Activated gamma-delta T cell treated with anti-CD3 and anti-CD28 coated beads, Interleukin-2, amount 50 U/mL, for 16 hours (primary cell): ENCODE measurements at regions not wholly inside any gene's neighbourhood (a gene's known extent, or its start where the extent isn't known, plus 50 kb on each side); places are given as distances from the start of the nearest gene placed in this dataset.
"Not testable (repeated sequence)": the region's sequence is repeated elsewhere in the genome, so short reads cannot be mapped to it uniquely, and the experiment has no call there.

ENCODE experiments used
- DNase-seq: peaks from one replicate; pipeline ENCODE4 v3.0.0-alpha.2; 2020; ENCODE audit warnings: low read depth

DNA sequence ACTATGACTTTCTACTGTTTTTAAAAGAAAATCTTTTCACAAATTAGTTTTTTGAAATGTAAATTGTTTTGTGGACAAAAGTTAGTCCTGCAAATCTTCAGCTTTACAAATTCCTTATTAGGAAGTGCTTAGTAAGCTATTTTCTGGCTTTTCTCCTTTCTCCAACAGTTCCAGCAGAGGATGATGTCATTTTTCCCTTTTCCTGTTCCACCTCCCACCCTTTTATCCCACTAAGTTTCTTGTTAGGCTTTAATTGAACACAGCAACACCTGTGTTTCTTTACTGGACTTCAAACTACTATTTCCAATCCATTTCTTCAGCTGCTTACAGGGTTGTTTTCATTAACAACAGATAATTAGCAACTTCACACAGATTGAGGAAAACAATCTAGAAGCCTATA is 389.2 kb downstream of the NDFIP2 start:
- no peak for DNase-seq

DNA sequence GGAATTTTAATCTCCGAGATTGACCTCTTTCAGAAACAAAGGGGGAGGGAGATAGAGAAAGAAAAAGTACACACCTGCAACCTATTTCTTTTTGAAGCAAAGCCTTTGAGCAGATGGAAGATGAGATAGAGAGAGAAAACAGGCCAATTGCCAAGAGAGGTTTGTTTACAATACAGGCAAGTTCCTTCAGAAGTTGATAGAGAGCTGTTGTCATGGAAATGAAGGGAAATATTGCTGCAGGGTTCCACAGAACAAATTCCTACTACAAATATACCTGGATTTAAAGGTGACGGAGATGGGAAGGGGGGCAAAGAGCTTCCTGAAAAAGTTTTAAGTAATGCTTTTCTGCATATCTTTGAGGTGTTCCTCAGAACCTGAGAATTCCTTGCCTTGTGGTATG is 388.4 kb downstream of the NDFIP2 start:
- no peak for DNase-seq

DNA sequence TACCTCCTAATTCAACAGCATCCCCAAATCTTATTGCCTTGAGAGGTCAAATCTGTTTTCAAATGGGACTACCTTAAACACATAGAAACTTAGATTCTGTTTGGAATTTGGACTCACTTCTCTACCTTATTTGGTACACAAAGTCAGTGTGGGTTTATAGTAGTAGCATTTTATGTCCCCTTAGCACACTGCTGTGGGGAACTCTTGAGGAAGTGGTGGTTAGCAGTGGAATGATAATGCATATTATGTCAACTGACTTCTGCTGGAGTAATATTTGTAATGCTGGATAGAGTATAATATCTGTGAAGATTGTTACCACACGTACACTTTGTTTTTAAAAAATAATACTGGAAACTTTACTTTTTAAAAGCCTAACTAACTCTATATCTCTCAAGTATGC is 386.3 kb downstream of the NDFIP2 start:
- DNase-seq: no peak

DNA sequence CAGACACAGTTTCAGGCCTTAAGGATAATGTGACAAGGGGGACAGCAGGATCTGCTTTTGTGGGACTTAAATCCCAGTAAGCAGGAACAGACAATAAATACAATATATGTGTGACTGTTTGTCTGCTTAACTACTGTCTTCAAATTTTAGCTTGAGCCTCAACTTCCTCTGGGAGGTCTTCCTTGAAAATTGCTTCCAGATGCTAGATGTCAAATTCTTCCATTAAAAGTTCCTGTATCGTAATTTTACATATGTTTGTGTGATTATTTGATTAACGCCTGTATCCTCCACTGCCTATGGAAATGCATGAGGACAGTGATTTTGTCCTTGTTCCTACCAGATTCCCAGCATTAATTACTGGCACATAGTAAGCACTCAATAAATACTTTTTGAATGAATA is 385.5 kb downstream of the NDFIP2 start:
- DNase-seq: no peak

DNA sequence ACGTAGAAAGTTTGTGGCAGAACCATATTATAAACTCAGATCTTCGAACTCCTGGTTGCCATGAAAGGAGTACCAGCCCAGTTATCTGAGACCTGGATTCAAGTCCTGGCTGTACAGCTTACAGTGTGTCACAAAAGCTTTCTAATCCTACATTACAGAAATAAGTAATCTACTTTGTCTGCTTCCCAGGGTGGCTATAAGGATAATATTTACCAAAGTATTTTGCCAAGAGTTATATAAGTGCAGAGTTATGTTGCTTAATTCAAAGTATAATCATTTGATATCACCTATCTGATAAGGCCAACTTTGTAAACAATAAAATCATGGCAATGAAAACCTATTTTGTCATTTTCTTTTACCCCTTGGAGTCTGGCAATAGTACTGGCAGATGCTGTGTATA is 381.6 kb downstream of the NDFIP2 start:
- DNase-seq: no peak

DNA sequence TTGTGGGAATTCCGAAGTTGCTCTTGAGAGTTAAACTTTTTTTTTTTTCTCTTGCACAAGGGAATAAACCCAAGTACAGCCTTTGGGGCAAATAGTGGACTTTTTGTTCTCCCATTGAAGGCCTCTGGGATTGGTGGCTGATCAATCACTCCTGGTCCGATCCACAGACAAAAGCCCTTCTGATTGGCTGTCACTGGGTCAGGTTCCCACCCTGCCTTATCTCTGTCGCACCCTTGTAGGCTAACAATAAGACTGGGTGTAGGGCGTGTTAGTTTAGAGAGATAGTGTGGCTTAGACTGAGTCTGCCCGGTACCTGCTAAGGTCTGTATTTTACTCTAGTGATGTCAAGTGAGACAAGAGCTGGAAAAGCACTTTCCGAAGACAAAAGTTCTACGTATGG is 380.8 kb downstream of the NDFIP2 start:
- no peak for DNase-seq

DNA sequence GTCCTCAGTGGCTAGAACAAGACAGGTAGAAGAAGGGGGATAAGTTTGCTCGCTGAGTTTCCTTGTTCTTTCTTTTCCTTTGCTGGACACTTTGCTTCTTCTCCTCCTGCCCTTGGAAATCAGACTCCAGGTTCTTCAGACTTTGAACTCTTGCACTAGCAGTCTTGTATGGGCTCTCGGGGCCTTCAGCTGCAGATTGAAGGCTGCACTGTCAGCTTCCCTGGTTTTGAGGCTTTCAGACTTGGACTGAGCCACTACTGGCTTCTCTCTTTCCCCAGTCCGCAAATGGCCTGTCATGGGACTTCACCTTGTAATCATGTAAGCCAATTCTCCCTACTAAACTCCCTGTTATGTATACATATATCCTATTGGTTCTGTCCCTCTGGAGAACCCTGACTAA is 379.8 kb downstream of the NDFIP2 start:
- DNase-seq: no peak

DNA sequence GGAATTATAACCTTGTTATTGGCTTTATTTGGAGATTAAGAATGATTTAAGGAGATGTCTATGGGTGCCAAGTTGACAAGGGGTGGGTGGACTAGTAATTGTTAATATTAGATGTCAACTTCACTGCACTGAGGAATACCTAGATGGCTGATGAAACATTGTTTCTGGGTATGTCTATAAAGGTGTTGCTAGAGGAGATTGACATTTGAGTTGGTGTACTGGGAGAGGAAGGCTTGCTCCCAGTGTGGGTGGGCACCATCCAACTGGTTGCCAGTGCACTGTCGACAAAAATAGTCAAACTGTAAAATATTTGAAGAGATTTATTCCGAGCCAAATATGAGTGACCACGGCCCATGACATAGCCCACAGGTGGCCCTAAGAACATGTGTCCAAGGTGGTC is 378.8 kb downstream of the NDFIP2 start:
- no peak for DNase-seq

DNA sequence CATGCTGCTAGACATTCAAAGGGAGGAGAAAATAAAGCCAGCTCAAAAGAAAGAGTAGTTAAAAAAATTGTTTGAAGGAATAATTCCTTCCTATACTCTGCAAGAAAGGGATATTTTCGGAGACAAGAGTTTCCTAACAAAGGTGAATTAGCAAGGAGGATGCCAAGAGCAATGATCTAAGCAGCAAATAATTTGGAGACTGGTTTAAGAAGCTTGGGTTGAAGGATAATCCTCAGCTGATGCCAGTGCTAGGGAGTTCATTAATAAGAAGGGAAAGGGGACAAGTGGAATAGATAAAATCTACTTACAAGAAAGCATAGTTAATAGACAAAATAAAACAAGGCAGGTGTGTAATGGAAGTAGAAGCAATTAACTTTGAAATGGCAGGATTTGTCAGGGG is 372.3 kb downstream of the NDFIP2 start:
- DNase-seq: no peak

DNA sequence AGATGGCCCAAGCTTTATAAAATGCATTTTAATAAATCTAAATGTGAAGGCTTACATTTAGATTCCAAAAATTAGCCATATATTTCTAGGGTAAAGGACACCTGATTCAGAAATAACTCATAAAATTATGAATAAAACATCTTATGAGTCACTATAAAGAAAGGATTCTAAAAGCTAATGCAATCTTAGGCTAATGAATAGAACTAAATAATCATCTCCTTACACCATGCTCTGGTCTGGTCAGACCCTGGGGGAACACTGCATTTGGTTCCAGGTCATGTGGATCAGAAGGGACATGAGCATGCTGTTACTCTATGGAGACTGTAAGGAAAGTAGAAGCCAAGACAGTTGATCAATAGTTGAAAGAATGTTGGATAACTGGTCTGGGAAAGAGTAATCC is 370.4 kb downstream of the NDFIP2 start:
- no peak for DNase-seq

DNA sequence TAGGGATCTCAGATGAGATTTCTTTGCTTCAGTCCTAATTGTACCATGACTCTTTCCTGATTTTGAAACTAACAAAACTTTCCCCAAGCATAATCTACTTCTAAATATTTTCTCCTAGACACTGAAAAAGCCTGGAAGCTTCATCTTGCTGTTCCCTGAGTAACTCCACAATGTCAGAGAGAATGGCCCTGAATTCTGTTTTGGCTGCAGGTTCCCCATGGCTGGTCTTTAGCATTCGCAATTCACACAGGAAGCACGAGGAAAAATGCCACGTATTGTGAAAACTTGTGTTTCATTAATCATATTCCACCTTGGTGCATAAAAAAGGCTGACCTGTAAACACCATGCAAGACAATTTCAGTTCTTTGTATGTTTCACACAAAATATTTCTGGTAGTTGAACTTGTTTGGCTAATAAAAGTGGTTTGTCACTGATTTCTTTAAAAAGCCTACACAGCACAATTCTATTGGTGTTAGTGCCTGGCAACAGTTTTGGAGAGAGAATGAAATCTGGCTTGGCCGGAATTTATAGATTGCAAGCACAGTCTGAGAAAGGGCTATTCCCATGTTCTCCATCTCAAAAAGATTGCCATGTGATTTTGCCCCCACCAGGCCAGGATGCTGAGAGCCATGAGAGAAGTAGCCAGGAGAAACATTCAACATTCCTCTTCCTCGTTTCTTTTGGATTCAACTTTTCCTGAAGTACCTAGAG is 367.1 kb downstream of the NDFIP2 start:
- no peak for DNase-seq

DNA sequence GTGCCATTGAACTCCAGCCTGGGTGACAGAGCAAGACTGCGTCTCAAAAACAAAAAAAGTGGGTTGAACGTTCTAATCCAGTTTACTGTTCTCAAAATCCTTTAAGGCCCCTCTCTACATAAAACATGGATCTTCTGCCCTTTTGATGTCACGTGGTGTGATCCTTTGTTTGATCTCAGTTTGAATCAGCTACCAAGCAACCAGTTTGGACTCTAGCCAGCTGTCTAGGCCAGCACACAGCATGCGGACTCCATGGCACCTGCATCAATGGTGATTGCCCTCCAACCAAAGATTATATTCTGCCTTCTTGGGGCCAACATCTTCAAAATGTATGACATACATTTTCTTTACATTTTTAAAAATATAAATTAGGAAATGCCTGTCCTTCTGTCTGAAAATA is 365.4 kb downstream of the NDFIP2 start:
- no peak for DNase-seq

DNA sequence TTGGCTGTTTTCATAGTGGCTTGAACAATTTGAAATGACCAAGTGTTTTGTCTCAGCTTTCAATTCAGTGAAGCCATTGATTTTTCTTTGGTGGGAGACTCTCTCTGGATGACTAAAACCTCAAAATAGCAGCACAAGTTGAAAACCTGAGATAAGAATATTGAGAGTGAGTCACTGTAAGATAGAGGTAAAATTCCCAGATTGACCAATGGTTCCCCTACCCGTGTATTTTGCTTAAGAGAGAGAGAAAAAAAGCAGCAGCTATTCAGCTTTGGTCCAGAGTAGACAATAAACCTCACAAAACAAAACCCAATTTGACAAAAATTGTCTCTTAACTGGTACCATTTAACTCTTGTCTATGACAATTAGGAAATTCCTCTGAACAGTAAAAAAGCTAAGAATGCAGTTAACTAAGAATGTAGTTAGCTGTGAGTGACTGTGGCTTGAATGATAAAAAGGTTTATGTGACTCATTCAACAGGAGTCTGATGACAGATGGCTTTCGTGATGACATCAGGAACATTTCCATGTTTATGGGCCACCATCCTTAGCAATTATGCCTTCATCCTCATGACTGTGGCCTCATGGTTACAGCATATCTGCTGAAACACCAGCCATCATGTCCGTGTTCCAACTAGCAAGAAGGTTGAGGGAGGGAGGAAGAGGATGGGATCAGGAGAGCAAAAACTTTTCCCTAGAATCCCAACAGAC is 356.9 kb downstream of the NDFIP2 start:
- no peak for DNase-seq

DNA sequence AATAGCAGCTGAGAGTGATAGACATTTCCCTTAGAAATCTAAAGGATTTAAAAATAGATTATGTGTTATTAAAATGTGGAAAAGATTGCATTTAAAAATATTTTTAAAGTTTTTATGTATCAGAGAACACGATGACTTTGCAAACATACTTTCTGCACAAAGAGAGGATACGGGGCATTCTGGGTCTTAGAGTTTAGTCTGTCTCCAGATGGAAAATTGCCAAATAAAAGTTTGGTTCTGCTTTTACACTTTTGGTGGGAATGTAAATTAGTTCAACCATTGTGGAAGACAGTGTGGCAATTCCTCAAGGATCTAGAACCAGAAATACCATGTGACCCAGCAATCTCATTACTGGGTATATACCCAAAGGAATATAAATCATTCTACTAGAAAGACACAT is 355.2 kb downstream of the NDFIP2 start:
- not testable (repeated sequence) for DNase-seq

DNA sequence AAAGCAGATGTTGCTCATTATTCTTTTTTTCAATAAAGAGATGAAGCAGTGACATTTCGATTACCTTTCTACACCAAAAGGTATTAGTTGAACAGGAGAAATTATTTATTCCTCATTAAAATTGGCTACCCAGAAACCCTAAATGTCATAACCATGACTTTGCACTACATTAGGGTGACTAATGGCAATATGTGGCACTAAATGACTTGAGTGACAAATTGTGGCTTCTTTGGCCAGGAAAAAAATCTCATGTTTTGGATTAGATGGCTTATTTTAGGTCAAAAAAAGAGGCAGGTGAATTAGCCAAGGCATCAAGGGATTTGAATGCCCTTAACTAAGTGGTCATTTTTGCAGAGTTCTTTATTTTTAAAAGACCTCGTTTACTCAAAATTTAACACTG is 353.9 kb downstream of the NDFIP2 start:
- DNase-seq: no peak

DNA sequence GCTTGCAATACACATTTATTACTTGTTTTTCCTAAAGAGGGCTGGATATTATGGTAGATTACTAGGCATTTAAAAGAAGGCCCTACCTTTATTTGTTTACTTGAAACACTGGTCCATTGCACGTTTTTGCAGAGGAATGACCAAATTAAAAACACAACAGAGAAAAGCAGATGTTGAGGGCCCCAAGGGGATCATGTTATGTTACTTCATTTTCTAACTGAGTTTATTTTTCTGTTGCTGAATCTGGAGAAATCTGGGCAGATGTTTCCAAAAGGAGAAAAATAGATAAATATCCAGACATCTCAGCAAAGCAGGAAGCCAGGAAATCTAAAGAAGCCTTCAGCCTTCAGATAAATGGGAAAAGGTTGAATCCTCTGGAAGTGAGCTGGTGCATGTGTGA is 353.0 kb downstream of the NDFIP2 start:
- DNase-seq: no peak

DNA sequence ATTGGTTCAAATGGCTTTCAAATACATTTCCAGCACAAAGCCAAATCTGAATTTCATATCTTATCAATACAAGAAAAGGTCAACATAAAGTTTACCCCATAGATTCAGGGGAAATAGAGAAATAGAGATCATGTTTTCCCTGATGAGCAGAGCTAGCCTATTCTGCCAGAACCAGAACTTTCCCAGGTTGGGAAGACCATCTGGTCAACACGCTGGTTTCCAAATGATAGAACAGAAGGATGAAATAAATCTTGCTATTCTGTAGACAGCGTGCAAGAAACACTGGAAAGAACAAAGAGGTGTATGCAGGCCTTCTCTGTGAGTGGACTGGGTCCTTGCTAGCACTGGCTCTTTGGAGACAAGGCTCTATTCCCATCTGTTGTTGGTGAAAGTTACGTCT is 350.6 kb downstream of the NDFIP2 start:
- no peak for DNase-seq

DNA sequence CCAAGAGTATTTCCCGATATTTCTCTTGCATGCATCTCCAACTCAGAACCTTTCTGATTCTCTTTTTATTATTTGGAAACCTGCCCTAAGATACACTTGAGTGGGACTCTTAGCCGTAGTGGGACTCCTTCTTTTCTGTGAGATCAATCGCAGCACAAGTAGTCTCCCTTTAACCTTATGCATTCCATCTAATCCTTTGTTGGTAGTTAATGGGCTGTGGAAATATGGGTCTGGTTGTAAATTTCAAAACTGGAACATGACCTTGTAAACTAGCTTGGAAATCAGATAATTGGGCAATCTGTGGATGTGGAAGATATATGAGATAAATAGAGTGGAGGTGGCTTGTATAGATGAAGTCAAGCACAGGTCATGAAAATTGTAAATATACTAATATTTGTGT is 350.0 kb downstream of the NDFIP2 start:
- DNase-seq: no peak

DNA sequence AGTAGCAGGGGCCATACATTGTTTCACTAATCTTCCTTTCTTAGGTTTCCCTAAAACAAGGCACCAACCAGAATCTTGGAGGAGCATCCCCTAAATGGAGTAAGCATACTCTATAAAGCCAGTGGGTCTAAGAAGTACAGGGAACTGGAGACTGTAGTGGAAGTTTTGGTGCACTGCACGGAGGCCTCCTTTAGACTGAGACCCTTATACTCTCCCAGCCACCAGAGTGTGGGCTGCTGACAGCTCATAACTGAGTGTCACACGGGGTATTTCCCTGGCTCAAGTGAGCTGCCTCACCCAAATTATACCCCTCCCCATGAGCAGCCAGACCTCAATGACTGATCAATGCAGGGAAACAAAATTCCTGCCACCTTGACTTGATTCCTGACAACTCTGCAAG is 349.5 kb downstream of the NDFIP2 start:
- DNase-seq: no peak

DNA sequence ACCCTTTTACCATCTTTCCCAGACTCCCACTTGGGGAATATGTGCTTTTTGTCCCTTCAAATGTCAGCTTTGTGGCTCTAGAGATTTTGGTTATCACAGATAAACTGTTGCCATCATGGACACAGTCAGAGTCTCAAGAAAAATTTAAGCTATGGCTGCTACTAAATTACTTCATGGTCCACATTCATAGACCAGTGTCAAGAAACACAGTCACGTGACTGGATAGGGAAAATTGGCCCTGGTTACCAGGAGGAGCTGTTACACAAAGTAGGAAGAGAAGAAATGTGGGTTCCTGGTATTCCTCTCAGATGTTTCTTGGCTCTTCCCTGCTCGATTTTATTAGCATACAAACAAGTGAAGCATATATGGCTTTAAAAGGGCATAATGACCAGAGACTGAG is 348.9 kb downstream of the NDFIP2 start:
- no peak for DNase-seq

DNA sequence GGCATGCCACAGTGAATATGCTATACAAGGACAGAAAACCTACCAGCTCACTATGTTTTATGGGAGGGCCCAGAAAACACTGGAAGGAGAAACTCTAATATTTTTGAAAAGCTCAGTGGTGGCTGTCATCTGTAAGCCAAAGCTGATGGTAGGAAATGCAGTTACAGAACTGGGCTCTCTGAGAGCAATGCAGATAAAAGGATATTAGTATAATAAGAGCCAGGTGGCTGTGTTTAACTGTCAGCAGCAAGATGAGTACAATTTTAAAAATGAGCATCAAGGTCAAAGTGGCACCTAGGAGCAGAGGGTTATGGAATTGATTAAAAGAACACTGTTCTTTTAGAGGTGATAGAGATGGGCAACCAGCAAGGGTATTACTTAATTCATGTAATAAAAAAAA is 345.0 kb downstream of the NDFIP2 start:
- no peak for DNase-seq

DNA sequence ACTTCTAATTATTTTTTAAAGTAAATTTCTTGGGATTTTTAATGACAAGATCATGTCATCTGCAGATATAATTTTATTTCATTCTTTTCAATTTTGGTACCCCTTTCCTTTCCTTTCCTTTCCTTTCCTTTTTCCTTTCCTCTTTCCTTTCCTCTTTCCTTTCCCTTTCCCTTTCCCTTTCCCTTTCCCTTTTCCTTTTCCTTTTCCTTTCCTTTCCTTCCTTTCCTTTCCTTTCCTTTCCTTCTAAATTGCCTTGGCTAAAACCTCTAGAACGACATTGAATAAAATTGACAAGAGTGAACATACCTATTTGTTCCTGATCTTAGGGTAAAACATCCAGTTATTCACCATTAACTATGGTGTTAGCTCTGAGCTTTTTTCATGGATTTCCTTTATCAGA is 334.1 kb downstream of the NDFIP2 start:
- DNase-seq: no peak

DNA sequence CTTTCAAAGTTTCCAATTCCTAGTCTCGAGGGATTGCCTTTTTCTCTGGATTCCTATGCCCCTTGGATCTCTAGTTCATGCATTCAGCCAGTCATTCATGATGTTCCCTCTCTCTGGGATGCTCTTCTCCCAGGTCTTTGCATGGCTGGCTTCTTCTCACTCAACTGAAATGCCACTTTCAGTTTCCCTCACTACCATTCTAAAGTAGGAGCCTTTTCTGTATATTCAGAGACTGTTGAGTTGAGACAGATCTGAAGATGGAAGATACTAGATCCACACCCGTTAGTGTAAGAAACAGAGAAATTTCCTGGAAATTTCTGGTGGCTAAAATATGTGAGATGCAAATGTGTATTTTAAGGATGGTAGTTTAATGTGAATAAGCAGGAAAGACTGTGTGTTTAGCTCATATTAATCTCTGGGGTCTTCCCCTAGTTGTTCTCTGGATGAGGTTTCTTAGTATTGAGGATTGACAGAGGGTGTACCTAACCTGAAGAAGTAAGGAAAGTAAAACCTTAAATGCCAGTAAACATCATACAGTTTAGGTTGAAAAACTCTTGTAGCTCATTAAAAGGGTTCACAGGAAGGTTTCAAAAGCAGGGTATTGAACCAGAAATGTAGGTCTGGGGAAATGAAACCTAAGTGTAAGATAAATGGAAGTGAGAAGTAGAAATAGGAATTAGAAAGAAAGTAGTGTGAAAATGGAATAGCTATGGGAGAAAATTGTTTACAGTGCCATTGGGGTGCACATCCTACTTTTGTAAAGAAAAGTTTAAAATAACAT is 331.3 kb downstream of the NDFIP2 start:
- DNase-seq: no peak
